PFSK-1 (cell line): ENCODE measurements at regions not wholly inside any gene's neighbourhood (a gene's known extent, or its start where the extent isn't known, plus 50 kb on each side); places are given as distances from the start of the nearest gene placed in this dataset.

Experiments used
- FOXP2 ChIP-seq: optimal IDR thresholded peaks from 2 replicates; pipeline ENCODE3; 2011; ENCODE audit warnings: borderline replicate concordance, control low read depth, inconsistent platforms; ENCODE audit not compliant: insufficient read depth; ENCODE audit errors: extremely low read length, extremely low read depth
- POLR2AphosphoS5 ChIP-seq: IDR thresholded peaks from 2 replicates; pipeline ENCODE4 v1.6.1; 2012; ENCODE audit warnings: low read depth, mild to moderate bottlenecking, control low read depth, low read length, moderate library complexity
- SIN3A ChIP-seq: IDR thresholded peaks from 2 replicates; pipeline ENCODE4 v1.6.1; 2012; ENCODE audit warnings: mild to moderate bottlenecking, low read length, moderate library complexity, borderline replicate concordance; ENCODE audit not compliant: insufficient read depth
- TAF1 ChIP-seq: IDR thresholded peaks from 2 replicates; pipeline ENCODE4 v1.6.1; 2012; ENCODE audit warnings: low read length, control low read depth, borderline replicate concordance; ENCODE audit not compliant: insufficient read depth
- TF ChIP-seq, protein P1 (sequence below), 2 experiments: IDR thresholded peaks; 2 replicates each; pipeline versions ENCODE4 v1.6.1 to v1.8.0; 2011 to 2012; ENCODE audit warnings: low read depth in 2 of 2, low read length in 2 of 2, control low read depth in 1 of 2, inconsistent platforms in 1 of 2, mild to moderate bottlenecking in 1 of 2, moderate library complexity in 1 of 2; ENCODE audit not compliant: insufficient read depth in 1 of 2

DNA sequence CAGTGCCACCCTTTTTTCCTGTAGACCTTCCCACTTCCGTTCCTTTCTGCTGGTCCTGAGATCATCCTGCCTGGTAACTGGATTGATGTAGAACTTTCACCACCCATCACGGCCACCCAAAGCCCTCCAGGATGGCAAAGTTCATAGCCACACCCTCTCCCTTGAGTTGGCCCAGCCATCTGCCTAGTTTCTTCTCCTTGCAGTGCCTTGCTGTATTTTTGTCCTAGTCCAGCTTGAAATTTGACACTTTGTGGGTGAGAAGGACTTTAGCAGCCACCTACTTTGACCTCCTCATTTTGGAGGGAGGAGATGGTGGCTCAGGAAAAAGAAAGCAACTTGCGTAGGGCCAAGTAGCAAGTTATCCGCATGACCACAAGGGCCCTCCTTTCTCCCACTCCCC, 140.7 kb downstream of the BUB3 start:
- TF ChIP-seq FOXP2 (no peak), POLR2AphosphoS5 (no peak)

DNA sequence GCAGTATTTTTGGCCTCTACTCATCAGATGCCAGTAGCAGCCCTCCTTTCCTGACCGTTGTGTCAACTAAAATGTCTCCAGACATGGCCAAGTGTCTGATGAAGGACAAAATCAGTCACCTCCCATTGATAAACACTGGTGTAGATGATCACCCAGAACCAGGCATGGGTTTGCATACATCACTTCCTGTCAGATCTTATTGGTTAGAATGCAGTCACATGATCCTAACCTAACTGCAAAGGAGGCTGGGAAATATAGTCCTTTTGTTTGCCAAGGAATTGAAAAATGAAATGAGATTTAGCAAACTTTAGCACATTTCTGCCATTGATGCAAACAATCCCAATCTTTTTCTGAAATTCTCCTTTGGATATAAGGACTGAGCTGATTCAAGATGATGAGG, 141.4 kb downstream of the BUB3 start:
- TF ChIP-seq TAF1 (no peak), SIN3A (no peak), POLR2AphosphoS5 (no peak), FOXP2 (no peak)
- TF ChIP-seq, protein P1, sequence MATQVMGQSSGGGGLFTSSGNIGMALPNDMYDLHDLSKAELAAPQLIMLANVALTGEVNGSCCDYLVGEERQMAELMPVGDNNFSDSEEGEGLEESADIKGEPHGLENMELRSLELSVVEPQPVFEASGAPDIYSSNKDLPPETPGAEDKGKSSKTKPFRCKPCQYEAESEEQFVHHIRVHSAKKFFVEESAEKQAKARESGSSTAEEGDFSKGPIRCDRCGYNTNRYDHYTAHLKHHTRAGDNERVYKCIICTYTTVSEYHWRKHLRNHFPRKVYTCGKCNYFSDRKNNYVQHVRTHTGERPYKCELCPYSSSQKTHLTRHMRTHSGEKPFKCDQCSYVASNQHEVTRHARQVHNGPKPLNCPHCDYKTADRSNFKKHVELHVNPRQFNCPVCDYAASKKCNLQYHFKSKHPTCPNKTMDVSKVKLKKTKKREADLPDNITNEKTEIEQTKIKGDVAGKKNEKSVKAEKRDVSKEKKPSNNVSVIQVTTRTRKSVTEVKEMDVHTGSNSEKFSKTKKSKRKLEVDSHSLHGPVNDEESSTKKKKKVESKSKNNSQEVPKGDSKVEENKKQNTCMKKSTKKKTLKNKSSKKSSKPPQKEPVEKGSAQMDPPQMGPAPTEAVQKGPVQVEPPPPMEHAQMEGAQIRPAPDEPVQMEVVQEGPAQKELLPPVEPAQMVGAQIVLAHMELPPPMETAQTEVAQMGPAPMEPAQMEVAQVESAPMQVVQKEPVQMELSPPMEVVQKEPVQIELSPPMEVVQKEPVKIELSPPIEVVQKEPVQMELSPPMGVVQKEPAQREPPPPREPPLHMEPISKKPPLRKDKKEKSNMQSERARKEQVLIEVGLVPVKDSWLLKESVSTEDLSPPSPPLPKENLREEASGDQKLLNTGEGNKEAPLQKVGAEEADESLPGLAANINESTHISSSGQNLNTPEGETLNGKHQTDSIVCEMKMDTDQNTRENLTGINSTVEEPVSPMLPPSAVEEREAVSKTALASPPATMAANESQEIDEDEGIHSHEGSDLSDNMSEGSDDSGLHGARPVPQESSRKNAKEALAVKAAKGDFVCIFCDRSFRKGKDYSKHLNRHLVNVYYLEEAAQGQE (IDR thresholded peaks at IDR 0.05; ENCODE audit: insufficient read depth in 1 of 2, low read depth in 2 of 2, low read length in 2 of 2), result no peak

DNA sequence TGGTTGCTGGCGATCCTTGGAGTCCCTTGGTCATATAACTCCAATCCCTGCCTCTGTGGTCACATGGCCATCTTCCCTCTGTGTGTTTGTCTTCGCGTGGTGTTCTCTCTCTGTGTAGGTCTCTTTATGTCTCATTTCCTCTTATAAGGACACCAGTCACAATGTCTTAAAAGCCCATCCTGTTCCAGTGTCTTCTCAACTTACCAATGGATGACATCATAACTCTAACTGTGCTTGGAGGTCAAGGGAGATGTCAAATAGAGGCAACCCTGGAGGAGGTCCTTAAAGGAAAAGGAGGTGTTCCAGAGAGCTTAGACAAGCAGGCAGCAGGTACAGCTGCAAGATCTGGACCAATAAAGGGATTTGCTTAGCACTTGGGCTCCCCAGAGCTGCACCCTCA, 143.0 kb downstream of the BUB3 start:
- TF ChIP-seq TAF1, result no peak
- TF ChIP-seq, protein P1 (IDR thresholded peaks at IDR 0.05; ENCODE audit: insufficient read depth in 1 of 2, low read depth in 2 of 2, low read length in 2 of 2), result no peak
- no peak for TF ChIP-seq SIN3A
- TF ChIP-seq FOXP2, result no peak
- no peak for TF ChIP-seq POLR2AphosphoS5

DNA sequence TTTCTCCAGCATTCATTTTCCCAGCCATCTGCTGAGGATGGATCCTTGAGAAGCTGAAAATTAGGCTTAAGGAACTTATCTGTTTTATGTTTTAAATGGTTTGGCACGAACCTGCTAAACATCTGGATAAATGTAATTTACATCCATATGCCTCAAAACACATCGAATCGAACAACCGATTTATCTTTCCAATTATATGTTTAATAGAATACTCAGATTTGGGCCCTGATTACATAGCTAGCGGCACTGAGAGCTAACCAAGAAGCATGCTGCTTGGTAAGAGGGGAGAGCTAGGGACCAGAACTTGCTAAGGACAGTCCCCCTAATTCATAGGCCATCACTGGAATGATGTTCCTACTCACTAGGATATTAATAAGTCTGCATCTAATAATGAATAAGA, 144.4 kb downstream of the BUB3 start:
- no peak for TF ChIP-seq TAF1

DNA sequence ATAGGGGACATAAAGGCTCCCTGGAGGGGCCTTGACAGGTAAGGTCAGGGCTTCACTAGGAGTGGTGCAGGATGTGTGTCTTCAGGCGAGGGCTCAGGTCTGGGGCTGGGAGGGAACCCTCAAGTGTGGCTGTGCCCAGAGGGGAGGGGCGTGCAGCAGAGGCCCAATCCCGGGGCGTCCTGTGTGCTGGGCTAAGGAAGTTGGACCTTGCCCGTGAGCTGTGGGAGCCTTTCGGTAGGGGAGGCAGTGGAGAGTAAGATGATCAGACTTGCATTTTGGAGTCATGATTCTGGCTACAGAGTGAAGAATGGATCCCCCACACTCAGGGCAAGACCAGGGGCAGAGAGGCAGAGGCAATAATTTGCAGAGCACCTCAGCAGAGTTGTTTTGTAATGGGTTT, 145.4 kb downstream of the BUB3 start:
- TF ChIP-seq SIN3A, result no peak
- no peak for TF ChIP-seq FOXP2
- TF ChIP-seq POLR2AphosphoS5, result no peak
- TF ChIP-seq, protein P1 (IDR thresholded peaks at IDR 0.05; ENCODE audit: insufficient read depth in 1 of 2, low read depth in 2 of 2, low read length in 2 of 2), result no peak
- no peak for TF ChIP-seq TAF1

DNA sequence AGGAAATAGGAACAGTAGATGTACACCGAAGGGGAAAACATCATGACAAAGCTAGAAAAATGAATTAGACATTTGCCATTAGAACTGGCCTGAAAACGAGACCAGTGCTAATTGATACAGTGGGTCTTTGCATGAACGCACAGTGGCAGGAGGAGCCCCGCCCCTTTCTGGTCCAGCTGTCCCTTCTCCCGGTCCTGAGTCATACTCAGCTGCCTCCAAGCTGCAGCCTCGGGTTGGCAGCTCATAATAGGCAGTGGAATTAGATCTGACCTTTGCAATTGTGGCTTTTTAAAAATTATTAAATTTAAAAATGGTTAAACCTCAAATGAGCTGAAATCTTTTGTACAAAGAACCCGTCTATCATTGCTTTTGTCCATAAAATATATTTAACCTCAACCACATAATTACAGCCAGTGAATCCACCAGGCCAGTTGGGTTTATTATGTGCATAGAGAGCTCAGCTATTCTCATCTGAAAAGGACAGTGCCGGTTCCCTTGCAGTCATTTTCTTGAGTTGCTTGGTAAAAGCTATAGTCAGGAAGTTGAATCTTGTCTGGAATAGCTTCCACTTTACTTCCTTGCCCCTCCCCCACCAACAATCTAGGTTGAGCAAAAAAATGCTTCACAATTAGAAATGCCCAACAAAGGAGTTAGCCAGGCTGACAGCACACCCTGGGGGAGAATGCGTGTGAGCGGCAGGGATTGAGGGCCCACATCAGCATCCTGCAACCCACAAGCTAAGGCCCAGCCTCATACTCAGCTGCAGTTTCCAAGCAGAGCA, 147.1 kb downstream of the BUB3 start:
- TF ChIP-seq TAF1 (no peak), POLR2AphosphoS5 (no peak), FOXP2 (no peak), SIN3A (no peak)
- TF ChIP-seq, protein P1 (IDR thresholded peaks at IDR 0.05; ENCODE audit: insufficient read depth in 1 of 2, low read depth in 2 of 2, low read length in 2 of 2), result no peak
